Right ventricle myocardium superior (tissue), 1 donor: ENCODE measurements at regions not wholly inside any gene's neighbourhood (a gene's known extent, or its start where the extent isn't known, plus 50 kb on each side); places are given as distances from the start of the nearest gene placed in this dataset.
"Not testable (repeated sequence)": the region's sequence is repeated elsewhere in the genome, so short reads cannot be mapped to it uniquely, and the experiment has no call there.

ENCODE experiments used
- ATAC-seq: fragments of 200-7000 bp; cut with Tn5 transposase; one replicate; pipeline ENCODE4 v1.9.1; 2020; ENCODE audit warnings: mild to moderate bottlenecking; ENCODE audit not compliant: poor library complexity
- DNase-seq: peaks from one replicate; pipeline ENCODE4 v3.0.0-alpha.2; 2020
- intact Hi-C: fragments of 100-400 bp; cut with DNase I; formaldehyde crosslinking; loops from one replicate; pipeline ENCODE4 v1.11.2; 2022
- donor health status: DM: no; HTN: yes; CAD: no; lungs with severe emphysema.

- ATAC-seq (no peak), DNase-seq (no peak)
- intact Hi-C loops: no loop called here
Observed at GRCh38 chr7:89989454-89989853, 164.8 kb upstream of the STEAP1 start.

- intact Hi-C loops: no loop called here
- ATAC-seq: no peak
Observed at GRCh38 chr7:89994483-89994882, 159.8 kb upstream of the STEAP1 start.

GRCh38 chr7:89998554-89998953, 155.7 kb upstream of the STEAP1 start:
- DNase-seq: no peak
- no peak for ATAC-seq
- intact Hi-C loops: no loop called here

More at GRCh38 chr7:89994483-89994882, 159.8 kb upstream of the STEAP1 start:
- no peak for DNase-seq

- ATAC-seq: no peak
- intact Hi-C loops: no loop called here
- no peak for DNase-seq
Observed at GRCh38 chr7:90005836-90006235, 148.4 kb upstream of the STEAP1 start.

GRCh38 chr7:90007001-90007654, 147.1 kb upstream of the STEAP1 start:
- intact Hi-C loops: no loop called here
- ATAC-seq (no peak), DNase-seq (no peak)

GRCh38 chr7:90007831-90008230, 146.4 kb upstream of the STEAP1 start:
- intact Hi-C loops: no loop called here
- no peak for ATAC-seq
- no peak for DNase-seq

- intact Hi-C loops: no loop called here
- DNase-seq (no peak), ATAC-seq (no peak)
Observed at GRCh38 chr7:90022213-90022612, 132.1 kb upstream of the STEAP1 start.

- intact Hi-C loops: no loop called here
- no peak for ATAC-seq
- DNase-seq: no peak
Observed at GRCh38 chr7:90025771-90026170, 128.5 kb upstream of the STEAP1 start.

GRCh38 chr7:90033850-90034249, 120.4 kb upstream of the STEAP1 start:
- no peak for DNase-seq
- intact Hi-C loops: no loop called here

GRCh38 chr7:90053094-90053493, 101.2 kb upstream of the STEAP1 start:
- DNase-seq (no peak), ATAC-seq (no peak)
- intact Hi-C loops: no loop called here

More at GRCh38 chr7:90033850-90034249, 120.4 kb upstream of the STEAP1 start:
- no peak for ATAC-seq

- no peak for ATAC-seq
- intact Hi-C loops: no loop called here
- no peak for DNase-seq
Observed at GRCh38 chr7:90061077-90061476, 93.2 kb upstream of the STEAP1 start.

GRCh38 chr7:90064370-90064769, 89.9 kb upstream of the STEAP1 start:
- DNase-seq (no peak), ATAC-seq (no peak)
- intact Hi-C loops: no loop called here

GRCh38 chr7:90067171-90067570, 87.1 kb upstream of the STEAP1 start:
- ATAC-seq: no peak
- DNase-seq: no peak
- intact Hi-C loops: no loop called here

GRCh38 chr7:90070238-90070637, 84.0 kb upstream of the STEAP1 start:
- intact Hi-C loops, DNase-seq, ATAC-seq: not testable (repeated sequence)

GRCh38 chr7:90078921-90079320, 75.3 kb upstream of the STEAP1 start:
- ATAC-seq (no peak), DNase-seq (no peak)
- intact Hi-C loops: no loop called here

GRCh38 chr7:90081621-90082020, 72.6 kb upstream of the STEAP1 start:
- no peak for DNase-seq
- ATAC-seq: no peak
- intact Hi-C loops: no loop called here

- ATAC-seq: no peak
- intact Hi-C loops: no loop called here
Observed at GRCh38 chr7:90092506-90092905, 61.8 kb upstream of the STEAP1 start.

GRCh38 chr7:90094030-90094429, 60.2 kb upstream of the STEAP1 start:
- no peak for ATAC-seq
- DNase-seq: no peak
- intact Hi-C loops: no loop called here

More at GRCh38 chr7:90092506-90092905, 61.8 kb upstream of the STEAP1 start:
- no peak for DNase-seq
